SW480 (cell line): ENCODE measurements at regions not wholly inside any gene's neighbourhood (a gene's known extent, or its start where the extent isn't known, plus 50 kb on each side); places are given as distances from the start of the nearest gene placed in this dataset.
"Not testable (repeated sequence)": the region's sequence is repeated elsewhere in the genome, so short reads cannot be mapped to it uniquely, and the experiment has no call there.

Experiments
- DNase-seq: peaks from one replicate; pipeline ENCODE4 v3.0.0-alpha.2; 2016; ENCODE audit warnings: low spot score

GRCh38 chr5:145652700-145653099 lies 182.4 kb downstream of the PRELID2 start:
- not testable (repeated sequence) for DNase-seq

- DNase-seq: not testable (repeated sequence)
These were observed 188.0 kb downstream of the PRELID2 start for GRCh38 chr5:145647137-145647536.

GRCh38 chr5:145643214-145643613 lies 191.9 kb downstream of the PRELID2 start:
- not testable (repeated sequence) for DNase-seq

GRCh38 chr5:145637396-145637795 lies 197.7 kb downstream of the PRELID2 start:
- DNase-seq: no peak

GRCh38 chr5:145636371-145636770 lies 198.8 kb downstream of the PRELID2 start:
- DNase-seq: no peak

- no peak for DNase-seq
These were observed 201.7 kb downstream of the PRELID2 start for GRCh38 chr5:145633474-145633873.

GRCh38 chr5:145632701-145633100 lies 202.4 kb downstream of the PRELID2 start:
- no peak for DNase-seq

- DNase-seq: no peak
These were observed 206.1 kb downstream of the PRELID2 start for GRCh38 chr5:145629047-145629446.

GRCh38 chr5:145628525-145628924 lies 206.6 kb downstream of the PRELID2 start:
- DNase-seq: no peak

GRCh38 chr5:145619806-145620310 lies 215.3 kb downstream of the PRELID2 start:
- no peak for DNase-seq

- DNase-seq: not testable (repeated sequence)
These were observed 218.4 kb downstream of the PRELID2 start for GRCh38 chr5:145616739-145617138.

GRCh38 chr5:145598983-145599382 lies 236.2 kb downstream of the PRELID2 start:
- DNase-seq: no peak

- DNase-seq: no peak
These were observed 237.0 kb downstream of the PRELID2 start for GRCh38 chr5:145598184-145598583.

- DNase-seq: no peak
These were observed 243.6 kb downstream of the PRELID2 start for GRCh38 chr5:145591578-145591977.

GRCh38 chr5:145589063-145589462 lies 246.1 kb downstream of the PRELID2 start:
- no peak for DNase-seq

- no peak for DNase-seq
These were observed 246.6 kb downstream of the PRELID2 start for GRCh38 chr5:145588558-145588957.

- DNase-seq: no peak
These were observed 247.0 kb downstream of the PRELID2 start for GRCh38 chr5:145588113-145588512.

- DNase-seq: no peak
These were observed 247.4 kb downstream of the PRELID2 start for GRCh38 chr5:145587710-145588109.

GRCh38 chr5:145587308-145587672 lies 247.9 kb downstream of the PRELID2 start:
- DNase-seq: no peak

GRCh38 chr5:145586661-145587307 lies 248.4 kb downstream of the PRELID2 start:
- DNase-seq: no peak

- DNase-seq: no peak
These were observed 249.5 kb downstream of the PRELID2 start for GRCh38 chr5:145585443-145586148.

GRCh38 chr5:145579301-145579700 lies 255.8 kb downstream of the PRELID2 start:
- no peak for DNase-seq

GRCh38 chr5:145574889-145575573 lies 260.1 kb downstream of the PRELID2 start:
- no peak for DNase-seq
